Rectal smooth muscle tissue (tissue), 1 donor: ENCODE measurements at regions not wholly inside any gene's neighbourhood (a gene's known extent, or its start where the extent isn't known, plus 50 kb on each side); places are given as distances from the start of the nearest gene placed in this dataset.

Experiments
- H3K27ac ChIP-seq: one replicate; pipeline ENCODE4 v1.7.0; 2013; ENCODE audit warnings: low read depth, low read length, inconsistent platforms
- H3K27me3 ChIP-seq: one replicate; pipeline ENCODE4 v1.7.0; 2013; ENCODE audit warnings: low read length; ENCODE audit not compliant: control insufficient read depth, insufficient read depth
- H3K36me3 ChIP-seq: one replicate; pipeline ENCODE4 v1.7.0; 2013; ENCODE audit warnings: low read length; ENCODE audit not compliant: control insufficient read depth, insufficient read depth
- H3K4me1 ChIP-seq: one replicate; pipeline ENCODE4 v1.7.0; 2013; ENCODE audit warnings: low read length; ENCODE audit not compliant: control insufficient read depth, insufficient read depth
- H3K4me3 ChIP-seq: one replicate; pipeline ENCODE4 v1.7.0; 2013; ENCODE audit warnings: low read length
- H3K9ac ChIP-seq: one replicate; pipeline ENCODE4 v1.7.0; 2013; ENCODE audit warnings: low read length

DNA sequence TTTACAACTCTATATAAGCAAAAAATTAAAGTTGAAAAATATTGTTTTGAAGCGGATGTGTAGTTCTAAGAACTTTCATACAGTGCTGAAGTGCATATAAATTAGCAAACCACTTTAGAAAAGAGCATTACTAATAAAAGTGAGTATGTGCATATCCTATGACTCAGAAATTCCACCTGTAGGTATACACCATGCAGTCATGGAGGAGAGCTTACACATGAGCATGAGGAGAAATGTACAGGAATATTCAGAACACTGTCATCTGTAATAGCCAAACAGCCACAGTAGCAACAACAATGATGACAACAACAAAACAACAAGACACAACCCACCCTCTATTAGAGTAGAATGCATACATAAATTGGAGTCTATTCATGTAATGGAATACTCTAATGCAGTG lies 138.2 kb upstream of the ARRDC3 start:
- H3K9ac ChIP-seq = no peak overlapping the region
- no peak overlapping the region for H3K4me3 ChIP-seq
- H3K27me3 ChIP-seq = no peaks in the 10 kb centered on the region
- no peak overlapping the region for H3K27ac ChIP-seq
- H3K36me3 ChIP-seq = no peaks in the 10 kb centered on the region
- H3K4me1 ChIP-seq = no peaks in the 10 kb centered on the region

DNA sequence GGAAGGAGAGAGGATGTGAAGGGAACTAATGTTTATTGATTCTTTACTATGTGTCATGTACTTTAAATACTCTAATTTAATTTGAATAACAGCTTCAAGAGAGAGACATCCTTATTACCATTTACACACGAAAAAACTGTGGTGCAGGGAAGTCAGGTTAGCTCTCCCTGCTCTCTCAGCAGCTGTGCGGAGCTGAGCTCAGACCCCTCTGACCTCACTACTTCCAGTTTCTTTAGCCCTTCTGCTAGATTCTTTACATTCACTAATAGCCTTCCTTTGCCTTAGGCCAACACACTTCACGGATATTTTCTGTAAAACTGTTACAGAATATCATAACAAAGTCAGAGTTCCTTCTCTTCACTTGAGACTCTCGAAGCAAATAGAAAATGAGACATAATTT lies 131.3 kb upstream of the ARRDC3 start:
- no peaks in the 10 kb centered on the region for H3K36me3 ChIP-seq
- no peaks in the 10 kb centered on the region for H3K27me3 ChIP-seq
- no peaks in the 10 kb centered on the region for H3K4me1 ChIP-seq
- no peak overlapping the region for H3K4me3 ChIP-seq
- no peak overlapping the region for H3K27ac ChIP-seq
- no peak overlapping the region for H3K9ac ChIP-seq

GRCh38 chr5:91503321-91503720 lies 120.2 kb upstream of the ARRDC3 start:
- no peak overlapping the region for H3K4me3 ChIP-seq
- no peaks in the 10 kb centered on the region for H3K27me3 ChIP-seq
- no peaks in the 10 kb centered on the region for H3K36me3 ChIP-seq
- H3K9ac ChIP-seq = no peak overlapping the region
- no peak overlapping the region for H3K27ac ChIP-seq
- H3K4me1 ChIP-seq = no peaks in the 10 kb centered on the region

GRCh38 chr5:91500758-91501157 lies 117.6 kb upstream of the ARRDC3 start:
- no peaks in the 10 kb centered on the region for H3K27me3 ChIP-seq
- H3K36me3 ChIP-seq = no peaks in the 10 kb centered on the region
- H3K4me1 ChIP-seq = no peaks in the 10 kb centered on the region
- no peak overlapping the region for H3K4me3 ChIP-seq
- no peak overlapping the region for H3K9ac ChIP-seq
- H3K27ac ChIP-seq = no peak overlapping the region

GRCh38 chr5:91499943-91500531 lies 116.9 kb upstream of the ARRDC3 start:
- H3K27ac ChIP-seq = no peak overlapping the region
- H3K27me3 ChIP-seq = no peaks in the 10 kb centered on the region
- H3K4me3 ChIP-seq = no peak overlapping the region
- H3K9ac ChIP-seq = no peak overlapping the region
- no peaks in the 10 kb centered on the region for H3K36me3 ChIP-seq
- H3K4me1 ChIP-seq = no peaks in the 10 kb centered on the region

GRCh38 chr5:91495699-91496098 lies 112.6 kb upstream of the ARRDC3 start:
- Histone ChIP-seq H3K27me3 (no peaks in the 10 kb centered on the region), H3K4me1 (no peaks in the 10 kb centered on the region), H3K27ac (no peak overlapping the region), H3K4me3 (no peak overlapping the region), H3K36me3 (no peaks in the 10 kb centered on the region), H3K9ac (no peak overlapping the region)

GRCh38 chr5:91494447-91494996 lies 111.4 kb upstream of the ARRDC3 start:
- Histone ChIP-seq H3K36me3 (no peaks in the 10 kb centered on the region), H3K9ac (no peak overlapping the region), H3K4me1 (no peaks in the 10 kb centered on the region), H3K27ac (no peak overlapping the region), H3K27me3 (no peaks in the 10 kb centered on the region), H3K4me3 (no peak overlapping the region)

DNA sequence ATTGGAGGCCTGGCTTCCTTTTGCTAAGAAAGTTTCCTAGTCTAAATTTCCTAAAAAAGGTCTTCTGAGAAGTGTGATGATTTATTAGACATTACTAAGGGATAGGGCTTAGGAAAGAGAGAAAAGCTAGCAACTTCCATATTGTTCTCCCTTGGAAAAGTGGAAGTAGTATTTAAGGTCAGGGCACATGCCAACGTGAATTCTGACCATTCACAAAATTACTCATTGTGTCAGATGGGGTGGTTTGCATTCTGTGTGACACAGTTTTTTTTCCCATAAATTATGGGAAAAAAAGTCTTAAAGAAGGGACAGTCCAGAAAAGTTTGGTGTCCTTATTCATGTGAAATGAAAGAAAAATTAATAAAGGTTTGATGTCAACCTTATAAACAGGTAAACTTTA lies 110.0 kb upstream of the ARRDC3 start:
- no peak overlapping the region for H3K27ac ChIP-seq
- H3K36me3 ChIP-seq = no peaks in the 10 kb centered on the region
- H3K27me3 ChIP-seq = no peaks in the 10 kb centered on the region
- no peak overlapping the region for H3K9ac ChIP-seq
- H3K4me3 ChIP-seq = no peak overlapping the region
- H3K4me1 ChIP-seq = no peaks in the 10 kb centered on the region

GRCh38 chr5:91491229-91491628 lies 108.1 kb upstream of the ARRDC3 start:
- H3K4me3 ChIP-seq = no peak overlapping the region
- no peaks in the 10 kb centered on the region for H3K4me1 ChIP-seq
- no peaks in the 10 kb centered on the region for H3K27me3 ChIP-seq
- H3K27ac ChIP-seq = no peak overlapping the region
- no peak overlapping the region for H3K9ac ChIP-seq
- no peaks in the 10 kb centered on the region for H3K36me3 ChIP-seq

DNA sequence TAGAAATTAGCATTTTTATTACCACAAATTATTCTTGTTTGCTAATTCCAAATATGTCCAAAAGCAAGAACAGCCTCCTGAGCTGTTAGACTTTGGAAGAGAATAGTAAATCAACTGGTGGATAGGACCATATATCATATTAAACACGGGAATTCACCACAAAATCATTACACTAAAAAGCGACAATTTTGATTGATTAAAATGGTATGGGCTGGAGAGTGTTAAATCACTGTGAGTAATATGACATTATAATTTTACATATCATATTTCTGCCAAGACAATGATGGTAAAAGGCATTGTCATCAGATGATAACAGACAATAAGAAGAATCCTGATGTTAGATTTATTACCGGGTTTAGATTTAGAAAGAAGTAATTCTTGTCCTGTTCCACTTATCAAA lies 107.2 kb upstream of the ARRDC3 start:
- H3K4me3 ChIP-seq = no peak overlapping the region
- no peaks in the 10 kb centered on the region for H3K36me3 ChIP-seq
- no peak overlapping the region for H3K27ac ChIP-seq
- no peaks in the 10 kb centered on the region for H3K27me3 ChIP-seq
- no peak overlapping the region for H3K9ac ChIP-seq
- no peaks in the 10 kb centered on the region for H3K4me1 ChIP-seq

- Histone ChIP-seq H3K9ac (no peak overlapping the region), H3K4me3 (no peak overlapping the region), H3K4me1 (no peaks in the 10 kb centered on the region), H3K27me3 (no peaks in the 10 kb centered on the region), H3K27ac (no peak overlapping the region), H3K36me3 (no peaks in the 10 kb centered on the region)
These were observed 104.3 kb upstream of the ARRDC3 start for GRCh38 chr5:91487420-91487819.

- H3K9ac ChIP-seq = no peak overlapping the region
- H3K27me3 ChIP-seq = no peaks in the 10 kb centered on the region
- H3K27ac ChIP-seq = no peak overlapping the region
These were observed 103.5 kb upstream of the ARRDC3 start for GRCh38 chr5:91486638-91487037.

GRCh38 chr5:91484662-91485061 lies 101.5 kb upstream of the ARRDC3 start:
- Histone ChIP-seq H3K9ac (no peak overlapping the region), H3K27me3 (no peaks in the 10 kb centered on the region)

More at GRCh38 chr5:91486638-91487037, 103.5 kb upstream of the ARRDC3 start:
- Histone ChIP-seq H3K4me3 (no peak overlapping the region), H3K4me1 (no peaks in the 10 kb centered on the region), H3K36me3 (no peaks in the 10 kb centered on the region)

More at GRCh38 chr5:91484662-91485061, 101.5 kb upstream of the ARRDC3 start:
- H3K4me3 ChIP-seq = no peak overlapping the region
- H3K27ac ChIP-seq = no peak overlapping the region
- no peaks in the 10 kb centered on the region for H3K4me1 ChIP-seq
- H3K36me3 ChIP-seq = no peaks in the 10 kb centered on the region
